K562 (cell line): ENCODE measurements at regions not wholly inside any gene's neighbourhood (a gene's known extent, or its start where the extent isn't known, plus 50 kb on each side); places are given as distances from the start of the nearest gene placed in this dataset.

ENCODE experiments used
- ATAC-seq: fragments of 200-7000 bp; cut with Tn5 transposase; 3 replicates; pipeline ENCODE4 v1.9.1; 2020; ENCODE audit warnings: moderate library complexity
- BruUV-seq: library from RNA; stranded (reverse); fragments of 400-500 nt; replicated peaks from 2 replicates; lab custom pipeline; 2021; lab: Mats Ljungman, UMichigan
- CTCF ChIA-PET: fragments of 300-600 bp; formaldehyde crosslinking; extraction: SDS; loops from one replicate; lab custom pipeline; 2021; ENCODE audit warnings: low intra/inter-chr PET ratio; lab: Yijun Ruan, JAX
- POLR2A ChIA-PET: fragments of 300-600, 350-650 bp; sonication (Branson Sonifier 250); formaldehyde crosslinking; extraction: SDS; loops from one replicate; lab custom pipeline; 2021; ENCODE audit warnings: antibody characterized with exemption, inconsistent platforms; lab: Yijun Ruan, JAX
- DNase-seq, 4 experiments: peaks; one replicate each; pipeline versions ENCODE4 v3.0.0 to v3.0.0-alpha.2; 2011 to 2018; ENCODE audit warnings: low spot score in 3 of 4, mixed read lengths in 3 of 4; ENCODE audit errors: extremely low read depth in 1 of 4
- FAIRE-seq: peaks from 2 replicates; lab custom pipeline; 2011; peaks lifted over from hg19 to GRCh38; lab: Jason Lieb, UNC
- H2AFZ ChIP-seq: 2 replicates; pipeline ENCODE4 v1.6.0; 2011; ENCODE audit warnings: low read depth, low read length, control low read depth, inconsistent platforms
- H3K27ac ChIP-seq: fragments of 200-600 bp; 3 replicates; pipeline ENCODE4 v1.8.0; 2011; ENCODE audit warnings: low read depth, mild to moderate bottlenecking, control low read depth, inconsistent platforms, low read length, moderate library complexity, mixed read lengths; ENCODE audit errors: extremely low read depth
- H3K27me3 ChIP-seq, 2 experiments: fragments of 300-600 bp in 1 of 2; 2 replicates in 1 of 2; 3 replicates in 1 of 2; pipeline versions ENCODE4 v1.6.0 to v1.8.0; 2011; ENCODE audit warnings: inconsistent platforms in 2 of 2, low read length in 2 of 2, mild to moderate bottlenecking in 1 of 2, mixed read lengths in 1 of 2, moderate library complexity in 1 of 2; ENCODE audit not compliant: control insufficient read depth in 2 of 2, insufficient read depth in 2 of 2
- H3K36me3 ChIP-seq: fragments of 300-600 bp; 3 replicates; pipeline ENCODE4 v1.8.0; 2011; ENCODE audit warnings: mild to moderate bottlenecking, low read length, inconsistent platforms; ENCODE audit not compliant: control insufficient read depth, insufficient read depth
- H3K4me1 ChIP-seq, 2 experiments: fragments of 200-600 bp in 1 of 2; replicated peaks in 1 of 2; 2 replicates in 1 of 2; 3 replicates in 1 of 2; pipeline versions ENCODE4 v1.5.1 to v1.8.0; 2011; ENCODE audit warnings: inconsistent platforms in 2 of 2, low read length in 2 of 2, mild to moderate bottlenecking in 1 of 2, mixed read lengths in 1 of 2, moderate library complexity in 1 of 2; ENCODE audit not compliant: control insufficient read depth in 2 of 2, insufficient read depth in 2 of 2
- H3K4me2 ChIP-seq: 2 replicates; pipeline ENCODE4 v1.6.1; 2011; ENCODE audit warnings: low read length, control low read depth, inconsistent platforms, mixed read lengths; ENCODE audit not compliant: insufficient read depth
- H3K4me3 ChIP-seq: fragments of 200-600 bp; sonication (generic), shearing (Covaris generic); 2 replicates; pipeline ENCODE4 v1.5.1; 2016; ENCODE audit warnings: control low read depth, inconsistent platforms
- H3K79me2 ChIP-seq: fragments of 200-600 bp; 3 replicates; pipeline ENCODE4 v1.8.0; 2011; ENCODE audit warnings: low read length, inconsistent platforms; ENCODE audit not compliant: control insufficient read depth, insufficient read depth
- H3K9ac ChIP-seq, 2 experiments: 2 replicates each; pipeline versions ENCODE4 v1.6.0 to v1.6.1; 2011; ENCODE audit warnings: low read depth in 2 of 2, low read length in 2 of 2, control low read depth in 1 of 2, inconsistent platforms in 1 of 2, mild to moderate bottlenecking in 1 of 2, mixed read lengths in 1 of 2; ENCODE audit not compliant: insufficient read depth in 1 of 2
- H3K9me1 ChIP-seq: one replicate; pipeline ENCODE4 v1.6.0; 2011; ENCODE audit warnings: inconsistent platforms, mild to moderate bottlenecking, low read length, moderate library complexity; ENCODE audit not compliant: control insufficient read depth, insufficient read depth
- H3K9me3 ChIP-seq: replicated peaks from 2 replicates; pipeline ENCODE4 v1.5.1; 2011; ENCODE audit warnings: low read depth, low read length, inconsistent platforms; ENCODE audit not compliant: control insufficient read depth, insufficient read depth
- H4K20me1 ChIP-seq: replicated peaks from 2 replicates; pipeline ENCODE4 v1.6.1; 2011; ENCODE audit warnings: low read length, inconsistent platforms, mixed read lengths; ENCODE audit not compliant: control insufficient read depth, insufficient read depth
- HDAC8 ChIP-seq: fragments of 450-650 bp; IDR thresholded peaks from 2 replicates; pipeline ENCODE4 v1.6.1; 2016; ENCODE audit warnings: mild to moderate bottlenecking, missing genetic modification characterization, moderate library complexity, missing compliant biosample characterization
- MCM2 ChIP-seq: fragments of 450-650 bp; IDR thresholded peaks from 2 replicates; pipeline ENCODE4 v1.6.1; 2017; ENCODE audit warnings: low read depth, mild to moderate bottlenecking
- NCOA4 ChIP-seq: fragments of 450-650 bp; IDR thresholded peaks from 2 replicates; pipeline ENCODE4 v1.6.1; 2018; ENCODE audit warnings: mild to moderate bottlenecking; ENCODE audit not compliant: partially characterized antibody
- NFYB ChIP-seq: IDR thresholded peaks from 2 replicates; pipeline ENCODE4 v1.6.1; 2011; ENCODE audit warnings: mild to moderate bottlenecking, moderate library complexity; ENCODE audit not compliant: insufficient read length; ENCODE audit errors: extremely low read depth
- RFX5 ChIP-seq: IDR thresholded peaks from 2 replicates; pipeline ENCODE4 v1.6.1; 2011; ENCODE audit warnings: low read depth, mild to moderate bottlenecking, improper control_type of control experiment, low read length
- ZNF696 ChIP-seq: fragments of 250-450 bp; sonication (Bioruptor Pico); conservative IDR thresholded peaks from 2 replicates; pipeline ENCODE4 v1.4.0; 2020; ENCODE audit warnings: mild to moderate bottlenecking, moderate library complexity
- WGBS: fragments of 100-300 bp; shearing (Covaris generic); methylation state at CpG from one replicate; pipeline ENCODE4 v1.1.6; 2016; ENCODE audit warnings: low coverage, mixed read lengths; ENCODE audit not compliant: insufficient coverage; ENCODE audit errors: missing lambda C conversion rate; 5-methylcytosine and 5-hydroxymethylcytosine counted together
- in situ Hi-C: fragments of 300-500 bp; cut with MboI; formaldehyde crosslinking; loops from 4 replicates; pipeline ENCODE4 v1.15.0; 2018; ENCODE audit warnings: inconsistent platforms, mixed read lengths
- intact Hi-C: fragments of 100-400 bp; cut with micrococcal nuclease; formaldehyde crosslinking; loops from 2 replicates; pipeline ENCODE4 v1.14.2; 2022

DNA sequence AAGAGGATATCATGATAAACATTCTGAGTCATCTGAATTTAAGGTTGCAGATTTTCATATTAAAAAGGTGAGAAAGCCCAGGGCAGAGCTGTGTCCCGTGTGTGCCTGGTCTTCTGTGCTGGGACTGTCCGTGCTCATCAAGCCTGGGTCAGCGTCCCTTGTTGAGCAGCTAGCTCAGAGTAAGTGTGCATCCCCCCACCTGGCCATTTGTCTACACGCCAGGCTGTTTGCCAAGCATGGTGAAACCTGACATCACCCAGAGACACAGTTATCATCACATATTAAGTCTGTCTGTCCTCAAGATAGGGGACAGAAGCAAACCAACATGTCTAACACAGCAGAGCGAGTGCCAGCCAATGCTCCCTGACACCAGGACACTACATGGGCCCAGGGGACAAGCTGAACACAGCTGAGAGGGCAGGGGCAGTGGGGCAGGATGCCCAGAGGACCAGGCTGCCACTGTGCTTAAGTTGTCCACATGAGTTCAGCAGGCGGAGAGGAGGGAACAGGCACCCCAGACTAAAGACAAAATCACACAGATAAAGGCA, 57.9 kb upstream of the CNEP1R1 start:
- Histone ChIP-seq H3K4me1 (no peaks in the 10 kb centered on the region), H3K36me3 (no peaks in the 10 kb centered on the region), H3K4me3 (no peak overlapping the region), H3K79me2 (no peaks in the 10 kb centered on the region), H3K9me1 (no peaks in the 10 kb centered on the region), H4K20me1 (no peaks in the 10 kb centered on the region; the same call in 1 of the 2 replicates), H3K27ac (no peak overlapping the region), H2AFZ (no peak overlapping the region), H3K9me3 (no peaks in the 10 kb centered on the region), H3K4me2 (no peak overlapping the region), H3K27me3 (peaks cover 42 to 51% of the 10 kb centered on the region in 2 experiments), H3K9ac (no peak overlapping the region)
- intact Hi-C loops, result no loop called here
- no peak for ATAC-seq
- FAIRE-seq, result no peak
- 0% methylated on average over 6 of the region's 6 CpGs for WGBS
- CTCF ChIA-PET, result no interaction called here
- TF ChIP-seq RFX5 (no peak), HDAC8 (tag) (no peak), NCOA4 (no peak), NFYB (no peak), MCM2 (no peak), ZNF696 (CRISPR knock-in tag) (no peak)
- POLR2A ChIA-PET, result interaction anchor here (0.7 to 1.3 kb wide), 2 partner anchors 9 kb away, joined by 3 read pairs; no protein-coding TSS in a partner anchor
- in situ Hi-C loops, result no loop called here
- no peak for DNase-seq
- no TSS peak for BruUV-seq
